Esophagus (tissue), 2 donors: ENCODE measurements at regions not wholly inside any gene's neighbourhood (a gene's known extent, or its start where the extent isn't known, plus 50 kb on each side); places are given as distances from the start of the nearest gene placed in this dataset.

Experiments used
- H3K27ac ChIP-seq, 2 donors: one replicate each; pipeline ENCODE4 v1.5.1; 2013; ENCODE audit warnings: low read depth in 2 of 2, mild to moderate bottlenecking in 2 of 2, inconsistent platforms in 1 of 2, low read length in 1 of 2, moderate library complexity in 1 of 2
- H3K27me3 ChIP-seq, 2 donors: one replicate each; pipeline ENCODE4 v1.6.1; 2013; ENCODE audit warnings: low read length in 2 of 2, control low read depth in 1 of 2, mild to moderate bottlenecking in 1 of 2; ENCODE audit not compliant: insufficient read depth in 2 of 2, control insufficient read depth in 1 of 2
- H3K36me3 ChIP-seq, 2 donors: one replicate each; pipeline ENCODE4 v1.6.1; 2013; ENCODE audit warnings: low read length in 1 of 2; ENCODE audit not compliant: control insufficient read depth in 2 of 2, insufficient read depth in 2 of 2
- H3K4me1 ChIP-seq, 2 donors: one replicate each; pipeline ENCODE4 v1.6.1; 2013; ENCODE audit warnings: low read length in 1 of 2; ENCODE audit not compliant: control insufficient read depth in 2 of 2, insufficient read depth in 2 of 2
- H3K4me3 ChIP-seq, 2 donors: one replicate each; pipeline ENCODE4 v1.5.1; 2013; ENCODE audit warnings: low read length in 2 of 2, mild to moderate bottlenecking in 2 of 2, low read depth in 1 of 2, moderate library complexity in 1 of 2
- H3K9me3 ChIP-seq, 2 donors: one replicate each; pipeline ENCODE4 v1.6.1; 2013; ENCODE audit warnings: mild to moderate bottlenecking in 2 of 2, low read depth in 1 of 2, low read length in 1 of 2, moderate library complexity in 1 of 2; ENCODE audit not compliant: control insufficient read depth in 2 of 2, insufficient read depth in 1 of 2
- WGBS, 2 donors: extraction: QIAGEN DNeasy Blood & Tissue Kit; methylation state at CpG; one replicate each; pipeline ENCODE4 v1.1.7; 2013; 5-methylcytosine and 5-hydroxymethylcytosine counted together
- donor health status: healthy with polysubstance abuse.
- donor health status: Bipolar disorder and iron deficiency.

- Histone ChIP-seq H3K36me3 (no peaks in the 10 kb centered on the region), H3K4me1 (no peaks in the 10 kb centered on the region), H3K4me3 (no peak overlapping the region), H3K27ac (no peak overlapping the region), H3K27me3 (no peaks in the 10 kb centered on the region), H3K9me3 (no peaks in the 10 kb centered on the region)
- 84 to 88% methylated on average over 4 of the region's 4 CpGs for WGBS, 2 donors
These were observed 66.1 kb upstream of the SOX1 start for GRCh38 chr13:112000888-112001287.

- no peak overlapping the region for H3K27ac ChIP-seq
- H3K36me3 ChIP-seq, result no peaks in the 10 kb centered on the region
- no peak overlapping the region for H3K4me3 ChIP-seq
- H3K27me3 ChIP-seq, result no peaks in the 10 kb centered on the region
- WGBS, 2 donors, result 83 to 88% methylated on average over 5 of the region's 5 CpGs
- H3K9me3 ChIP-seq, result no peaks in the 10 kb centered on the region
- H3K4me1 ChIP-seq, result no peaks in the 10 kb centered on the region
These were observed 65.4 kb upstream of the SOX1 start for GRCh38 chr13:112001571-112001970.

- no peaks in the 10 kb centered on the region for H3K36me3 ChIP-seq
- 60 to 66% methylated on average over 4 of the region's 4 CpGs for WGBS, 2 donors
- no peaks in the 10 kb centered on the region for H3K4me1 ChIP-seq
- no peaks in the 10 kb centered on the region for H3K9me3 ChIP-seq
- no peak overlapping the region for H3K27ac ChIP-seq
- no peak overlapping the region for H3K4me3 ChIP-seq
- H3K27me3 ChIP-seq, result no peaks in the 10 kb centered on the region
These were observed 63.6 kb upstream of the SOX1 start for GRCh38 chr13:112003396-112003795.

- Histone ChIP-seq H3K27ac (no peak overlapping the region), H3K36me3 (no peaks in the 10 kb centered on the region), H3K9me3 (no peaks in the 10 kb centered on the region), H3K4me3 (no peak overlapping the region), H3K27me3 (no peaks in the 10 kb centered on the region), H3K4me1 (no peaks in the 10 kb centered on the region)
- 60 to 74% methylated on average over 3 of the region's 3 CpGs for WGBS, 2 donors
These were observed 63.0 kb upstream of the SOX1 start for GRCh38 chr13:112003941-112004340.

- H3K36me3 ChIP-seq, result no peaks in the 10 kb centered on the region
- H3K9me3 ChIP-seq, result peaks cover 0 to under 1% of the 10 kb centered on the region in 2 donors
- 87% methylated on average over 3 of the region's 3 CpGs for WGBS, 2 donors
- H3K4me1 ChIP-seq, result no peaks in the 10 kb centered on the region
- no peak overlapping the region for H3K4me3 ChIP-seq
- H3K27me3 ChIP-seq, result no peaks in the 10 kb centered on the region
- H3K27ac ChIP-seq, result no peak overlapping the region
These were observed 61.0 kb upstream of the SOX1 start for GRCh38 chr13:112005925-112006324.

GRCh38 chr13:112007191-112007590, 59.8 kb upstream of the SOX1 start:
- Histone ChIP-seq H3K27ac (no peak overlapping the region), H3K4me3 (no peak overlapping the region), H3K36me3 (no peaks in the 10 kb centered on the region), H3K9me3 (peaks cover 0 to 3% of the 10 kb centered on the region in 2 donors), H3K4me1 (no peaks in the 10 kb centered on the region), H3K27me3 (no peaks in the 10 kb centered on the region)
- WGBS, 2 donors, result 81 to 82% methylated on average over 9 of the region's 9 CpGs

- 74 to 78% methylated on average over 9 of the region's 9 CpGs for WGBS, 2 donors
- Histone ChIP-seq H3K4me3 (no peak overlapping the region), H3K9me3 (peaks cover 0 to 3% of the 10 kb centered on the region in 2 donors), H3K36me3 (no peaks in the 10 kb centered on the region), H3K27me3 (no peaks in the 10 kb centered on the region), H3K27ac (no peak overlapping the region), H3K4me1 (no peaks in the 10 kb centered on the region)
These were observed 56.2 kb upstream of the SOX1 start for GRCh38 chr13:112010714-112011113.

- no peak overlapping the region for H3K4me3 ChIP-seq
- H3K9me3 ChIP-seq, result peaks cover 0 to 3% of the 10 kb centered on the region in 2 donors
- no peaks in the 10 kb centered on the region for H3K36me3 ChIP-seq
- WGBS, 2 donors, result 65% methylated on average over 27 of the region's 27 CpGs
- H3K4me1 ChIP-seq, result no peaks in the 10 kb centered on the region
- H3K27ac ChIP-seq, result no peak overlapping the region
- no peaks in the 10 kb centered on the region for H3K27me3 ChIP-seq
These were observed 54.8 kb upstream of the SOX1 start for GRCh38 chr13:112012016-112012704.

GRCh38 chr13:112012705-112013085, 54.3 kb upstream of the SOX1 start:
- Histone ChIP-seq H3K27ac (no peak overlapping the region), H3K4me3 (no peak overlapping the region), H3K36me3 (no peaks in the 10 kb centered on the region), H3K9me3 (peaks cover 0 to 3% of the 10 kb centered on the region in 2 donors), H3K27me3 (no peaks in the 10 kb centered on the region), H3K4me1 (no peaks in the 10 kb centered on the region)
- WGBS, 2 donors, result 79 to 83% methylated on average over 11 of the region's 11 CpGs

- no peak overlapping the region for H3K27ac ChIP-seq
- no peaks in the 10 kb centered on the region for H3K36me3 ChIP-seq
- H3K9me3 ChIP-seq, result peaks cover 0 to 3% of the 10 kb centered on the region in 2 donors
- no peaks in the 10 kb centered on the region for H3K4me1 ChIP-seq
- H3K27me3 ChIP-seq, result no peaks in the 10 kb centered on the region
- no peak overlapping the region for H3K4me3 ChIP-seq
- WGBS, 2 donors, result 83 to 91% methylated on average over 13 of the region's 13 CpGs
These were observed 53.3 kb upstream of the SOX1 start for GRCh38 chr13:112013665-112014064.
